ENCODE measurements at regions not wholly inside any gene's neighbourhood (a gene's known extent, or its start where the extent isn't known, plus 50 kb on each side); places are given as distances from the start of the nearest gene placed in this dataset.
"Not testable (repeated sequence)": the region's sequence is repeated elsewhere in the genome, so short reads cannot be mapped to it uniquely, and the experiment has no call there.

DNA sequence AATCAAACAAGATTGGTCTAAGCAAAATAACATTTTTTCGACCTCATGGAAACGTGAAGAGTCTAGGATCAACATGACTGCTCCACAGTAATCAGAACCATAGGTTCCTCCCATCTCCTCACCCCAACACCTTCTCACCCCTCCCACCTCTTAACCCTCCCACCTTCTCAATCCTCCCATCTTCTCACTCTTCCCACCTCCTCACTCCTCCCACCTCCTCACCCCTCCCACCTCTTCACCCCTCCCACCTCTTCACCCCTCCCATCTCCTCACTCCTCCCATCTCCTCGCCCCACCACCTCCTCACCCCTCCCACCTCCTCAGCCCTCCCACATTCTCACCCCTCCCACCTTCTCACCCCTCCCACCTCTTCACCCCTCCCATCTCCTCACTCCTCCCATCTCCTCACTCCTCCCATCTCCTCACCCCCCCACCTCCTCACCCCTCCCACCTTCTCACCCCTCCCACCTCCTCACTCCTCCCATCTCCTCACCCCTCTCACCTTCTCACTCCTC is 567.4 kb downstream of the C6orf118 start:
- H3K27ac ChIP-seq = no peak overlapping the region
- TF ChIP-seq, protein P1, sequence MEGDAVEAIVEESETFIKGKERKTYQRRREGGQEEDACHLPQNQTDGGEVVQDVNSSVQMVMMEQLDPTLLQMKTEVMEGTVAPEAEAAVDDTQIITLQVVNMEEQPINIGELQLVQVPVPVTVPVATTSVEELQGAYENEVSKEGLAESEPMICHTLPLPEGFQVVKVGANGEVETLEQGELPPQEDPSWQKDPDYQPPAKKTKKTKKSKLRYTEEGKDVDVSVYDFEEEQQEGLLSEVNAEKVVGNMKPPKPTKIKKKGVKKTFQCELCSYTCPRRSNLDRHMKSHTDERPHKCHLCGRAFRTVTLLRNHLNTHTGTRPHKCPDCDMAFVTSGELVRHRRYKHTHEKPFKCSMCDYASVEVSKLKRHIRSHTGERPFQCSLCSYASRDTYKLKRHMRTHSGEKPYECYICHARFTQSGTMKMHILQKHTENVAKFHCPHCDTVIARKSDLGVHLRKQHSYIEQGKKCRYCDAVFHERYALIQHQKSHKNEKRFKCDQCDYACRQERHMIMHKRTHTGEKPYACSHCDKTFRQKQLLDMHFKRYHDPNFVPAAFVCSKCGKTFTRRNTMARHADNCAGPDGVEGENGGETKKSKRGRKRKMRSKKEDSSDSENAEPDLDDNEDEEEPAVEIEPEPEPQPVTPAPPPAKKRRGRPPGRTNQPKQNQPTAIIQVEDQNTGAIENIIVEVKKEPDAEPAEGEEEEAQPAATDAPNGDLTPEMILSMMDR (conservative IDR thresholded peaks at IDR 0.05) = no peak

DNA sequence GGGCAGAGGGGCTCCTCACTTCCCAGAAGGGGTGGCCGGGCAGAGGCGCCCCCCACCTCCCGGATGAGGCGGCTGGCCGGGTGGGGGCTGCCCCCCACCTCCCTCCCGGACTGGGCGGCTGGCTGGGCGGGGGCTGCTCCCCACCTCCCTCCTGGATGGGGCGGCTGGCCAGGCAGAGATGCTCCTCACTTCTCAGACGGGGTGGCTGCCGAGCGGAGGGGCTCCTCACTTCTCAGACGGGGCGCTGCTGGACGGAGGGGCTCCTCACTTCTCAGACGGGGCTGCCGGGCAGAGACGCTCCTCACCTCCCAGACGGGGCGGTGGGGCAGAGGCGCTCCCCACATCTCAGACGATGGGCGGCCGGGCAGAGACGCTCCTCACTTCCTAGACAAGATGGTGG is 573.3 kb downstream of the C6orf118 start:
- H3K27ac ChIP-seq = not testable (repeated sequence)

DNA sequence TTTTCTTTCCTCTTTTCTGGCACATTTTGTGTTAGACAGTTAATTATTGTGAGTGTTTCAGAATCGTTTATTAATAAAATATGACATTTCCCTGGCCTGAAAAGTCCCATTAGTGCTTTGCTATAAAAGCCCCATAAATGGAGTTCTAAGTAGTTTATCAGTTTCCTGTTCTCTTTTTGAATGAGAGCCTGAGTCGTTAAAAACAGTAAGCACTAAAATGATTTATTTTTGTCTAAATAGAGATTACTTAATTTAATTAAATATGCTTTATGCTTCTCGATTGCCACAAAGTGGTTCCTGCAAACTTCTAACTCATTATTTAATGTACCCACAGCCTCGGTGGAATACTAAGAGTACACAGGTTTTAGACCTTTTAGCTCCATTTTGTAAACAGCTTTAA is 577.9 kb downstream of the C6orf118 start:
- TF ChIP-seq, protein P1 (conservative IDR thresholded peaks at IDR 0.05) = no peak
- H3K27ac ChIP-seq = no peak overlapping the region

DNA sequence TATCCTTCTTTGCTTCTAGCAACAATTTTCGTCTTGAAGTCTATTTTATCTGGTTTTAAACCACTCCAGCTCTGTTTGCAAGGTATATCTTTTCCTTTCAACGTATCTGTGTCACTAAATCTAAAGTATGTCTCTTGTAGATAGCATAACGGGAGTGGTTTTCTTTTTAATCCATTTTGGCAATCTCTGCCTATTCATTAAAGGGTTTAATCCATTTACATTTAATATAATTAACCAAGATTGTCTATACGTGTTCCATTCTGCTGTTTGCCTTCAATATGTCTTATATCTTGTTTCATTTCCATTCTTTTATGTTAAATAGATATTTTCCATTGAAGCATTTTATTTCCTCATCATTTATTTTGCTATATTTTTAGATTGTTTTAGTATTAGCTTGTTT is 587.9 kb downstream of the C6orf118 start:
- TF ChIP-seq, protein P1 (conservative IDR thresholded peaks at IDR 0.05) = no peak
- no peak overlapping the region for H3K27ac ChIP-seq

DNA sequence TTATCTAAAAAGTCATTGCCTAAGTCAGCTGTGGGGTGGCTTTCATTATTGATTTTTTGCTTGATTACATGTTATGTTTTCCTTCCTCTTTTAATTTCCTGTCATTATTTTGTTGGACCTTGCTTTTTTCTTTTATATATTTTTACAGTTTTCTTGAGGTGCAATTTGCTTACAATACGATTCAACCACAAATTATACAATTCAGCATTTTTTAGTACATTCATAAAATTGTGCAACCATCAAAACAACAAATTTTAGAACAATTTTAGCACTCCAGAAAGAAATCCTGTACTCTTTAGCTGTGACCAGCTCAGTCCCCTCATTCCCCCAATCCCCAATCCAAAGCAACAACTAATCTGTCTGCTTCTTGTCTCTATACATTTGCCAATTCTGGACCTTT is 608.9 kb downstream of the C6orf118 start:
- TF ChIP-seq, protein P1 (conservative IDR thresholded peaks at IDR 0.05) = no peak

DNA sequence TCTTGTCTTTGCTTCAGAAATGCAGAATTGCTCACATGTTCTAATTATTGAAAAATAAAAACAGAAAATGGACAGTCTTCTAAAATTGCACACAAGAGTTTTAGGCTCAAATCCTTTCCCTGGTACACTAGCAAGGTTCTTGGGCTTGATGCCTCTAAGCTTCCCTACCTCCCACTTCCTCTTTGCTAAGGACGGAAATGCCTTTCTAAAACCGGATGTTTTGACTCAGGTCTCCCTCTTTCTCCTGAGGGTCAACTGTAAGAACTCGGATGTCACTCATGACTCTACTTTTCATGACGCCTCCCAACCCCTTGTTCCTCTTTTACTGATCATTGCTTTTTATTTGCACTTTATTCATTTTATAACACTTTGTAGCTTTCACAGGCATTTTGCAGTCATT is 613.5 kb downstream of the C6orf118 start:
- H3K27ac ChIP-seq = no peak overlapping the region
- TF ChIP-seq, protein P1 (conservative IDR thresholded peaks at IDR 0.05) = no peak

More for the DNA sequence above, 608.9 kb downstream of the C6orf118 start:
- no peak overlapping the region for H3K27ac ChIP-seq

DNA sequence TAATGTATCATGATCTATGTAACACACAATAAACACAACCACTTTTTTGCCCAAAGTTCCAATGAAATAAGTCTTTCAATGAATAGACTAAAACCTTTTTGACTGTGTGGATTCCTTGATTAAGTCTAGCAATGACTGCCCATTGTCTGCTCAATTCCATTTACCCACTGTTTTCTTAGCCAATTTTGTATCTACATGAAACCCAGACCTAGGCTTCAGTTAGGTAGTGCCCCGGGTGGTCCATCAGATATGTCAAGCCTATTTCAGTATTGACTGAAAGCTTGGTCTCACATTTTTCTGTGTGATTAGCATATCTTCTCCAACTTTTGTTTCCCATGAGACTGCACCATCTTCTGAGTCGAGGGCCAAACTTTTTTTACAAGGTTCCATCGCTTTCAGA is 615.0 kb downstream of the C6orf118 start:
- TF ChIP-seq, protein P1 (conservative IDR thresholded peaks at IDR 0.05) = no peak
- no peak overlapping the region for H3K27ac ChIP-seq

DNA sequence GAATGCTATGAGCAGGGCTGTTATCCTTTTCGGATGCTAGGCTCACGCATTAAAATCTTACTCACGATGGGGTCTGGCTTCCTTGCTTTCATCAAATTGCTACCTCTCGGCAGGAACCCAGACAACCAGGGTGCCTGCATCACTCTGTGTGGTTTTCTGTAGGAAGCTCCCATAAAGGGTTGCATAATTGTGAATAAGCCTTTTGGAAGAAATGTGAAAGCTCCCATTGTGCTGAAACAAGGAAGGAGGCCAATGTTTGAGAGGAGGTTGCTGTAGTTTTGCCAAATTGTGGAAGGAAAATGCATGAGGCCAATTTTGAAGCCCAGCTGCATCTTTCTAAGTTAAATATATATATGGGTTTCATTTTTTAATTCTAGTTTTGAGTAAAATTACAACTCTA is 615.5 kb downstream of the C6orf118 start:
- TF ChIP-seq, protein P1 (conservative IDR thresholded peaks at IDR 0.05) = no peak
- H3K27ac ChIP-seq = no peak overlapping the region
